Activated CD8-positive, alpha-beta T cell treated with anti-CD3 and anti-CD28 coated beads for 36 hours (primary cell): ENCODE measurements at regions not wholly inside any gene's neighbourhood (a gene's known extent, or its start where the extent isn't known, plus 50 kb on each side); places are given as distances from the start of the nearest gene placed in this dataset.

Experiments
- ATAC-seq: fragments of 200-7000 bp; cut with Tn5 transposase; one replicate; pipeline ENCODE4 v1.10.0; 2021; ENCODE audit warnings: mild to moderate bottlenecking, moderate library complexity
- CTCF ChIA-PET: fragments of 350-600 bp; sonication (Branson Sonifier 250); formaldehyde crosslinking; loops from one replicate; lab custom pipeline; 2021; ENCODE audit warnings: antibody characterized with exemption; lab: Charles Lee
- POLR2A ChIA-PET: fragments of 350-600 bp; sonication (Branson Sonifier 250); formaldehyde crosslinking; loops from one replicate; lab custom pipeline; 2021; ENCODE audit warnings: antibody characterized with exemption; lab: Charles Lee
- DNase-seq: peaks from one replicate; pipeline ENCODE4 v3.0.0-alpha.2; 2020
- H3K27ac Mint-ChIP-seq: one replicate; pipeline ENCODE4 v1.8.0; 2021; ENCODE audit warnings: mild to moderate bottlenecking, mixed read lengths
- H3K27me3 Mint-ChIP-seq: one replicate; pipeline ENCODE4 v1.8.0; 2021; ENCODE audit warnings: mixed read lengths
- H3K36me3 Mint-ChIP-seq: one replicate; pipeline ENCODE4 v1.8.0; 2021; ENCODE audit warnings: low read depth, mixed read lengths
- H3K4me1 Mint-ChIP-seq: one replicate; pipeline ENCODE4 v1.8.0; 2021; ENCODE audit warnings: low read depth, mixed read lengths
- H3K4me3 Mint-ChIP-seq: one replicate; pipeline ENCODE4 v1.8.0; 2021; ENCODE audit warnings: mild to moderate bottlenecking, moderate library complexity, mixed read lengths
- H3K9me3 Mint-ChIP-seq: one replicate; pipeline ENCODE4 v1.8.0; 2021; ENCODE audit warnings: mixed read lengths
- intact Hi-C: fragments of 100-400 bp; cut with micrococcal nuclease; formaldehyde crosslinking; loops from one replicate; pipeline ENCODE4 v1.10.0; 2022
- TF ChIP-seq, protein P1 (sequence below): fragments of 200-600 bp; IDR thresholded peaks from one replicate; pipeline ENCODE4 v1.8.0; 2022; ENCODE audit warnings: antibody characterized with exemption, mild to moderate bottlenecking

GRCh38 chr11:30089921-30090320, 73.1 kb upstream of the KCNA4 start:
- Mint-ChIP-seq H3K4me3 (no peak overlapping the region), H3K36me3 (no peaks in the 10 kb centered on the region), H3K4me1 (no peaks in the 10 kb centered on the region), H3K27me3 (peaks cover 2% of the 10 kb centered on the region), H3K9me3 (no peaks in the 10 kb centered on the region), H3K27ac (no peak overlapping the region)
- intact Hi-C loops: no loop called here
- ChIA-PET POLR2A (no interaction called here), CTCF (no interaction called here)
- TF ChIP-seq, protein P1, sequence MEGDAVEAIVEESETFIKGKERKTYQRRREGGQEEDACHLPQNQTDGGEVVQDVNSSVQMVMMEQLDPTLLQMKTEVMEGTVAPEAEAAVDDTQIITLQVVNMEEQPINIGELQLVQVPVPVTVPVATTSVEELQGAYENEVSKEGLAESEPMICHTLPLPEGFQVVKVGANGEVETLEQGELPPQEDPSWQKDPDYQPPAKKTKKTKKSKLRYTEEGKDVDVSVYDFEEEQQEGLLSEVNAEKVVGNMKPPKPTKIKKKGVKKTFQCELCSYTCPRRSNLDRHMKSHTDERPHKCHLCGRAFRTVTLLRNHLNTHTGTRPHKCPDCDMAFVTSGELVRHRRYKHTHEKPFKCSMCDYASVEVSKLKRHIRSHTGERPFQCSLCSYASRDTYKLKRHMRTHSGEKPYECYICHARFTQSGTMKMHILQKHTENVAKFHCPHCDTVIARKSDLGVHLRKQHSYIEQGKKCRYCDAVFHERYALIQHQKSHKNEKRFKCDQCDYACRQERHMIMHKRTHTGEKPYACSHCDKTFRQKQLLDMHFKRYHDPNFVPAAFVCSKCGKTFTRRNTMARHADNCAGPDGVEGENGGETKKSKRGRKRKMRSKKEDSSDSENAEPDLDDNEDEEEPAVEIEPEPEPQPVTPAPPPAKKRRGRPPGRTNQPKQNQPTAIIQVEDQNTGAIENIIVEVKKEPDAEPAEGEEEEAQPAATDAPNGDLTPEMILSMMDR: no peak
- no peak for DNase-seq
- no peak for ATAC-seq

DNA sequence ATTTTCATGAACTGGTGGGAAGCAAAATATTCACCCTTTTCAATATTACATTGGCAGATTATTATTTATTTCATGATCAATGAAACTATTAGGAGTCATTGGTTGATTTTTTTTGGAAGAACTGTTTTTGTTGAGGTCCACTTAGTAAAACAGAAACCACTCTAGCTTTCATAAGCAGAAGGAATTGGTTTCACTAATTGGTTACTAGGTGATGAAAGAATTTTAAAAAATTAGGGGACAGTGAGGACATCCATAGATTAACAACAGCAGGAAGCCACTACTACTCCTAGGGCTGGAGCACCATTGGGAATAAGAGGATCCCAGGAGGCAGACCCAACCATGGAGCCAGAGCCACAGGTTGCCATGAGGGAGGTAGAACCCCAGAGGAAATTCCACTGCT, 74.4 kb upstream of the KCNA4 start:
- peaks cover 2% of the 10 kb centered on the region for H3K27me3 Mint-ChIP-seq
- DNase-seq: no peak
- no peaks in the 10 kb centered on the region for H3K4me1 Mint-ChIP-seq
- no peak overlapping the region for H3K4me3 Mint-ChIP-seq
- no peak for ATAC-seq
- H3K9me3 Mint-ChIP-seq: no peaks in the 10 kb centered on the region
- H3K36me3 Mint-ChIP-seq: no peaks in the 10 kb centered on the region
- CTCF ChIA-PET: interaction anchor here (1.0 kb wide), 1 partner anchor 52 kb away, joined by 5 read pairs; no protein-coding TSS in a partner anchor
- TF ChIP-seq, protein P1: no peak
- intact Hi-C loops: no loop called here
- POLR2A ChIA-PET: no interaction called here
- H3K27ac Mint-ChIP-seq: no peak overlapping the region

DNA sequence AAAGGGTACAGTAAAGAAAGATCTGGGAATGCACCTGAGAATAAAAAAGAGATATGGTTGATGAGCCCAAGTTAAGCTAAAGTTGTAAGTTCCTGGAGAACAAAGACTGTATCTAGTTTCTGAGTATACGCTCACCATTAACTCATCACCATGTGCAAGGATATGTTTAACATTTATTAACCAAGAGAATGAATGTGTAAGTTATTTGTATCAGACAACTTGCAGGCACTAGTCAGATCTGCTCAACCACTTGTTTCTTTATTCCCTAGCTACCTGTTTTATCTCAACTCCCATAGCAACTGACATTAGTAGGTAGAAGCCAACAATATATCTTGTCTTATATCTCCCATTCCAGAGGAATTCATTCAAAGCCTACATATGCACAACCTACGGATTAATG, 74.9 kb upstream of the KCNA4 start:
- Mint-ChIP-seq H3K36me3 (no peaks in the 10 kb centered on the region), H3K4me3 (no peak overlapping the region), H3K27me3 (peaks cover 2% of the 10 kb centered on the region), H3K4me1 (no peaks in the 10 kb centered on the region), H3K9me3 (no peaks in the 10 kb centered on the region), H3K27ac (no peak overlapping the region)
- intact Hi-C loops: no loop called here
- POLR2A ChIA-PET: no interaction called here
- TF ChIP-seq, protein P1: no peak
- CTCF ChIA-PET: interaction anchor here (1.0 kb wide), 1 partner anchor 52 kb away, joined by 5 read pairs; no protein-coding TSS in a partner anchor
- no peak for ATAC-seq
- no peak for DNase-seq

DNA sequence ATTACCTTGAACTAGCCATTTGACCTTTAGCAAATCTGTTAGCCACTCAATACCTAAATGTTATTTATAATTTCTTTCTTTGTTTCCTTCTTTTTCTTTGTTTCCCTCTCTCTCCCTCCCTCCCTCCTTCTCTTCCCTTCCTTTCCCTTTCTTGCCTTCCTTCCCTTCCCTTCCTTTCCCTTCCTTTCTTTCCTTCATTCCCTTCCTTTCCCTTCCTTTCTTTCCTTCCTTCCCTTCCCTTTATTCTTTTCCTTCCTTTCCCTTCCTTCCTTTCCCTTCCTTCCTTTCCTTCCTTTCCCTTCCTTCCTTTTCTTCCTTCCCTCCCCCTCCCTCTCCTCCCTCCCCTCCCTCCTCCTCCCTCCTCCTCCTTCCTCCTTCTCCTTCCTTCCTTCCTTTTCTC, 75.7 kb upstream of the KCNA4 start:
- ATAC-seq (no peak), DNase-seq (no peak)
- H3K4me1 Mint-ChIP-seq: no peaks in the 10 kb centered on the region
- ChIA-PET POLR2A (no interaction called here), CTCF (no interaction called here)
- H3K27me3 Mint-ChIP-seq: peaks cover 3% of the 10 kb centered on the region
- TF ChIP-seq, protein P1: no peak
- H3K36me3 Mint-ChIP-seq: no peaks in the 10 kb centered on the region
- no peaks in the 10 kb centered on the region for H3K9me3 Mint-ChIP-seq
- H3K4me3 Mint-ChIP-seq: no peak overlapping the region
- H3K27ac Mint-ChIP-seq: no peak overlapping the region
- intact Hi-C loops: no loop called here

DNA sequence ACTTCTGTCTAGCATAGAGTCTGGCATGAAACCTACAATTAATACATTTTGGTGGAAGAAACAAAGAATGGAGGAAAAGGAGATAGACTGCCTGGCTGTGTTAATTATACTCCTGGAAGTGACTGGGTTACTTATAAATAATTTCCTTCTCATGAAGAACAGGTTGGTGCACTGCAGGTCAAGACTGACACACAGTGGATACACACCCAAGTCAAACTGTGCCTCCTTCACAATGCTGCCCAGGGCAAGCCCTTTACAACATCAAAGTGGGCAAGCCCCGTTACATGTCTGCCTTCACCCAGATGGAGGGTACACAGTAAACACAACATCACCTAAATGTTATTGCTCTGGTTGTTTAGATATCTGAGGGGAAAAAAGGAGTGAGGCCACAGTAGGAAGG, 83.7 kb upstream of the KCNA4 start:
- DNase-seq: no peak
- H3K4me1 Mint-ChIP-seq: no peaks in the 10 kb centered on the region
- no peak overlapping the region for H3K27ac Mint-ChIP-seq
- CTCF ChIA-PET: no interaction called here
- POLR2A ChIA-PET: no interaction called here
- H3K9me3 Mint-ChIP-seq: peaks cover 4% of the 10 kb centered on the region
- peaks cover 3% of the 10 kb centered on the region for H3K27me3 Mint-ChIP-seq
- intact Hi-C loops: no loop called here
- no peak for ATAC-seq
- H3K4me3 Mint-ChIP-seq: no peak overlapping the region
- TF ChIP-seq, protein P1: no peak
- H3K36me3 Mint-ChIP-seq: no peaks in the 10 kb centered on the region
